Kidney (tissue), 13 donors: ENCODE measurements at regions not wholly inside any gene's neighbourhood (a gene's known extent, or its start where the extent isn't known, plus 50 kb on each side); places are given as distances from the start of the nearest gene placed in this dataset.

ENCODE experiments used
- DNase-seq, 5 donors: peaks; one replicate each; pipeline ENCODE4 v3.0.0-alpha.2; 2013 to 2020
- FAIRE-seq: peaks from 2 replicates; lab custom pipeline; 2012; peaks lifted over from hg19 to GRCh38; lab: Jason Lieb, UNC
- H3K27ac ChIP-seq, 2 donors: one replicate each; pipeline ENCODE4 v1.7.0; 2013; ENCODE audit warnings: low read depth in 2 of 2, low read length in 2 of 2, inconsistent platforms in 1 of 2
- H3K27me3 ChIP-seq: one replicate; pipeline ENCODE4 v1.7.1; 2013; ENCODE audit warnings: low read length, inconsistent platforms; ENCODE audit not compliant: control insufficient read depth, insufficient read depth
- H3K36me3 ChIP-seq, 3 donors: one replicate each; pipeline versions ENCODE4 v1.7.0 to v1.7.1; 2013; ENCODE audit warnings: low read length in 3 of 3, control low read depth in 1 of 3, inconsistent platforms in 1 of 3; ENCODE audit not compliant: insufficient read depth in 3 of 3, control insufficient read depth in 2 of 3
- H3K4me1 ChIP-seq, 3 donors: one replicate each; pipeline versions ENCODE4 v1.7.0 to v1.7.1; 2013; ENCODE audit warnings: low read length in 3 of 3, inconsistent platforms in 1 of 3, low read depth in 1 of 3; ENCODE audit not compliant: control insufficient read depth in 2 of 3, insufficient read depth in 2 of 3
- H3K4me3 ChIP-seq, 3 donors: one replicate each; pipeline versions ENCODE4 v1.7.0 to v1.8.1; 2013; ENCODE audit warnings: low read length in 3 of 3, control low read depth in 1 of 3, inconsistent platforms in 1 of 3
- H3K9ac ChIP-seq, 3 donors: one replicate each; pipeline versions ENCODE4 v1.7.0 to v1.7.1; 2013; ENCODE audit warnings: low read length in 3 of 3, control low read depth in 1 of 3, inconsistent platforms in 1 of 3
- H3K9me3 ChIP-seq, 3 donors: one replicate each; pipeline versions ENCODE4 v1.7.0 to v1.7.1; 2013; ENCODE audit warnings: low read length in 3 of 3, control low read depth in 1 of 3, inconsistent platforms in 1 of 3; ENCODE audit not compliant: control insufficient read depth in 2 of 3, insufficient read depth in 1 of 3
- intact Hi-C: fragments of 100-400 bp; cut with DNase I; formaldehyde crosslinking; loops from one replicate; pipeline ENCODE4 v1.11.1; 2022
- TF ChIP-seq, protein P1 (sequence below): IDR thresholded peaks from 3 replicates; pipeline ENCODE4 v1.5.1; 2012; ENCODE audit warnings: mild to moderate bottlenecking, moderate library complexity, borderline replicate concordance; ENCODE audit not compliant: insufficient read depth; ENCODE audit errors: extremely low read depth
- donor health status: control.
- donor health status: control.
- donor health status: control.
- donor health status: control.
- donor health status: control.
- donor health status: DM: yes; HTN: yes; CAD: no.
- donor health status: Normal renal cell carcinoma (clear cell type).

DNA sequence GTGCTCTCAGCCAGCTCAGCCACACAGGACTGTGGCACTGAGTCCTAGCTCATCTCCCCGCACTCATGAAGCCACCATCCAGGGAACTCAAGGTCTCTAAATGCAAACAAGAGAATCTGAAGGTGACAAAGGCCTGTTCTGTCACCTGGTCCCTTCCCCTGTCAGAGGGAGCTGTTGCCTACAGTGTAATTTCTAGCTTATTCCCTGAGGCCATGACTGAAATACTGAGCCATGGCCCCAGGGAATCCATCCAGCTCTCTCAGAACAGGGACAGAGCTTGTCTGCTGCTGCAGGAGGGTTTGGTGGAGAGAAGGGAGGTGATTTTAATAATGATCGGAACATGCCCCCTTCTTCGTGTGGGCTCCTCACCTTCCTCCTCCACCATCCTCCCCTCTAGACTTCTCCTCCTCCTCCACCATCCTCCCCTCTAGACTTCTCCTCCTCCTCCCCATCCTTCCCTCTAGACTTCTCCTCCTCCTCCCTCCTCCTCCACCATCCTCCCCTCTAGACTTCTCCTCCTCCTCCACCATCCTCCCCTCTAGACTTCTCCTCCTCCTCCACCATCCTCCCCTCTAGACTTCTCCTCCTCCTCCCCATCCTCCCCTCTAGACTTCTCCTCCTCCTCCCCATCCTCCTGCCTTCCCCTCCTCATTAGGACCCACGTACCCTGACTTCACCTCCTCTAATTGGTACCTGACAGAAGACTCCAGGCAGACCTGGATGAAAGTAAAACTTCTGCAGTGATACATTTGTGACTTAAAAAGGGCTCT is 338.0 kb upstream of the MKI67 start:
- DNase-seq: peak in 1 of 5 donors; percentile 44
- no peaks in the 10 kb centered on the region for H3K36me3 ChIP-seq
- intact Hi-C loops: no loop called here
- H3K27ac ChIP-seq: no peak overlapping the region
- no peaks in the 10 kb centered on the region for H3K9me3 ChIP-seq
- TF ChIP-seq, protein P1, sequence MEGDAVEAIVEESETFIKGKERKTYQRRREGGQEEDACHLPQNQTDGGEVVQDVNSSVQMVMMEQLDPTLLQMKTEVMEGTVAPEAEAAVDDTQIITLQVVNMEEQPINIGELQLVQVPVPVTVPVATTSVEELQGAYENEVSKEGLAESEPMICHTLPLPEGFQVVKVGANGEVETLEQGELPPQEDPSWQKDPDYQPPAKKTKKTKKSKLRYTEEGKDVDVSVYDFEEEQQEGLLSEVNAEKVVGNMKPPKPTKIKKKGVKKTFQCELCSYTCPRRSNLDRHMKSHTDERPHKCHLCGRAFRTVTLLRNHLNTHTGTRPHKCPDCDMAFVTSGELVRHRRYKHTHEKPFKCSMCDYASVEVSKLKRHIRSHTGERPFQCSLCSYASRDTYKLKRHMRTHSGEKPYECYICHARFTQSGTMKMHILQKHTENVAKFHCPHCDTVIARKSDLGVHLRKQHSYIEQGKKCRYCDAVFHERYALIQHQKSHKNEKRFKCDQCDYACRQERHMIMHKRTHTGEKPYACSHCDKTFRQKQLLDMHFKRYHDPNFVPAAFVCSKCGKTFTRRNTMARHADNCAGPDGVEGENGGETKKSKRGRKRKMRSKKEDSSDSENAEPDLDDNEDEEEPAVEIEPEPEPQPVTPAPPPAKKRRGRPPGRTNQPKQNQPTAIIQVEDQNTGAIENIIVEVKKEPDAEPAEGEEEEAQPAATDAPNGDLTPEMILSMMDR: no peak
- no peak overlapping the region for H3K9ac ChIP-seq
- H3K27me3 ChIP-seq: no peaks in the 10 kb centered on the region
- no peaks in the 10 kb centered on the region for H3K4me1 ChIP-seq
- no peak for FAIRE-seq
- H3K4me3 ChIP-seq: no peak overlapping the region

GRCh38 chr10:128465697-128466096 is 339.5 kb upstream of the MKI67 start:
- no peak for DNase-seq
- Histone ChIP-seq H3K4me1 (no peaks in the 10 kb centered on the region), H3K4me3 (no peak overlapping the region), H3K9me3 (no peaks in the 10 kb centered on the region), H3K27ac (no peak overlapping the region), H3K9ac (no peak overlapping the region), H3K36me3 (no peaks in the 10 kb centered on the region), H3K27me3 (no peaks in the 10 kb centered on the region)
- TF ChIP-seq, protein P1: no peak
- FAIRE-seq: no peak
- intact Hi-C loops: no loop called here

DNA sequence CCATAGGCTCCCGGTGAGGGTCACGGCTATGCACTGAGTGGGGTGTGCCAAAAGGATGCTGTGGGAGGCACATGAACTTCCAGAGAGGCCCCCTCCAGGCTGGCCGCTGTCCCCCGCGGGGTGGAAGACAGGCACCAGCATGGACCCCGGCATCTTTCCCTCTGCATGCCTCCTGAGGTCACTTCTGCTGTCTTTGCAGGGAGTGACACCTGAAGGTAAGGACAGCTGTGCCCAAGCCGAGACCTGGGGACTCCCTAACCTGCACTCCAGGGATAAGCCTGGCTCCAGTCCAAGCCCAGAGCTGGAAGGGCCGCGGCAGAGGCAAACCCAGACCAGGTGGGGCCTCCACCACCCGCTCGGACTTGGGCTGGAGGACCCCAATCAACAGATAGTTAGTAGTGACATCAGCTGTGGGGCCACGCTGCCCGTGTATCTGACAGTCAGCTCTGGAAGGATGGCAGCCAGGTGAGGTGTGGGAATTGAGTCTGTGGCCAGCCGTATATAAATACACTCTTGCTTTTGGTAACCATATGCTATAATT is 340.7 kb upstream of the MKI67 start:
- intact Hi-C loops: no loop called here
- Histone ChIP-seq H3K9ac (no peak overlapping the region), H3K4me1 (no peaks in the 10 kb centered on the region), H3K27ac (no peak overlapping the region), H3K36me3 (no peaks in the 10 kb centered on the region), H3K9me3 (no peaks in the 10 kb centered on the region), H3K4me3 (no peak overlapping the region), H3K27me3 (no peaks in the 10 kb centered on the region)
- FAIRE-seq (no peak), DNase-seq (peak in 1 of 5 donors; percentile 58)
- TF ChIP-seq, protein P1: no peak

GRCh38 chr10:128468462-128468861 is 342.2 kb upstream of the MKI67 start:
- H3K36me3 ChIP-seq: no peaks in the 10 kb centered on the region
- H3K27me3 ChIP-seq: no peaks in the 10 kb centered on the region
- FAIRE-seq (no peak), DNase-seq (no peak)
- H3K9ac ChIP-seq: no peak overlapping the region
- no peak overlapping the region for H3K4me3 ChIP-seq
- H3K4me1 ChIP-seq: no peaks in the 10 kb centered on the region
- H3K27ac ChIP-seq: no peak overlapping the region
- intact Hi-C loops: no loop called here
- TF ChIP-seq, protein P1: no peak
- no peaks in the 10 kb centered on the region for H3K9me3 ChIP-seq
